HG03175 (cell line): ENCODE measurements at regions not wholly inside any gene's neighbourhood (a gene's known extent, or its start where the extent isn't known, plus 50 kb on each side); places are given as distances from the start of the nearest gene placed in this dataset.
"Not testable (repeated sequence)": the region's sequence is repeated elsewhere in the genome, so short reads cannot be mapped to it uniquely, and the experiment has no call there.

Source experiments
- ATAC-seq: cut with Tn5 transposase; IDR thresholded peaks from one replicate; pipeline ENCODE4 v1.9.1; 2021; ENCODE audit warnings: mild to moderate bottlenecking, moderate library complexity; ENCODE audit not compliant: unreplicated experiment

DNA sequence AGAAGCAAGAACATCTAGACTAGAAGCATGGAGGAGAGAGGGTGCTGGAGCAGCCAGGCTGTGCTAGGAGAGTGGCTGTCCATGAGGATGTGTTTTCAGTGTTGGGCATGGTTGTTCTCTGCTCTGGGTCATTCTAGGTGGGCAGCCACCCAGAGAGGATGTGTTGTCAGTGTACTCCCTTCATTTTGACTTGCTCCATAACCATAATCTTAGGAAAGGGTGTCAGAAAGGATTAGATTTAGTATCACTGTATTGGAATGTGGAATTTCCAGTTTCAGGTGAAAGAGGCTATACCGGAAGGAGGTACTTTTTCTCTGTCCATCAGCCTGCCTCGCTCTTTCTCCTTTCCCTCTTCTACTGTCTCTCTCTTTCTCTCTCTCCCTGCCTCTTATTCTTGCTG, 474.5 kb upstream of the PODXL start:
- no peak for ATAC-seq

- ATAC-seq: no peak
Observed at GRCh38 chr7:132030086-132030568, 473.7 kb upstream of the PODXL start.

- ATAC-seq: no peak
Observed at GRCh38 chr7:132029369-132030085, 473.1 kb upstream of the PODXL start.

- no peak for ATAC-seq
Observed at GRCh38 chr7:132028144-132028920, 471.9 kb upstream of the PODXL start.

- ATAC-seq: no peak
Observed at GRCh38 chr7:132024290-132024689, 467.9 kb upstream of the PODXL start.

DNA sequence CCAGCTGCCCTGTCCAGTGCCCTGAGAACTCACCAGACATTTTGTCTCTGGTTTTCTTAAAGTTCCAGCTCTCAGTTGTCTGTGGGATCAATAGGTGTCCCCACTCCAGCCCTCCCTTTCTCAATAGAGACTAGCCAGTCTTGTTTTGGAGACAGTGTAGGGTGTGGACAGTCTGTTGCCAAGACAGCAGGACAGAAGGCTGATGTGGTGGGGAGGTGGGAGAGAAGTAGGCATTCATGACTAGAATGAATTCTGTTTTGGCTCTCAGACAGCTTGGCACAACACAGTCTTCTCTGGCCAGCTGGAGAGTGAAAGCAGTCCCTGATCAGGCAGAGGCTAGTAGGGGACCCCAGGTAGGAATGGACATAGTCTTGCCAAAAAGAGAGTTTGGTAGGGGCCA, 467.0 kb upstream of the PODXL start:
- ATAC-seq: no peak

- no peak for ATAC-seq
Observed at GRCh38 chr7:132022188-132022587, 465.8 kb upstream of the PODXL start.

- ATAC-seq: no peak
Observed at GRCh38 chr7:132019703-132020102, 463.3 kb upstream of the PODXL start.

GRCh38 chr7:132009778-132010177, 453.4 kb upstream of the PODXL start:
- no peak for ATAC-seq

GRCh38 chr7:132004529-132004928, 448.1 kb upstream of the PODXL start:
- ATAC-seq: no peak

DNA sequence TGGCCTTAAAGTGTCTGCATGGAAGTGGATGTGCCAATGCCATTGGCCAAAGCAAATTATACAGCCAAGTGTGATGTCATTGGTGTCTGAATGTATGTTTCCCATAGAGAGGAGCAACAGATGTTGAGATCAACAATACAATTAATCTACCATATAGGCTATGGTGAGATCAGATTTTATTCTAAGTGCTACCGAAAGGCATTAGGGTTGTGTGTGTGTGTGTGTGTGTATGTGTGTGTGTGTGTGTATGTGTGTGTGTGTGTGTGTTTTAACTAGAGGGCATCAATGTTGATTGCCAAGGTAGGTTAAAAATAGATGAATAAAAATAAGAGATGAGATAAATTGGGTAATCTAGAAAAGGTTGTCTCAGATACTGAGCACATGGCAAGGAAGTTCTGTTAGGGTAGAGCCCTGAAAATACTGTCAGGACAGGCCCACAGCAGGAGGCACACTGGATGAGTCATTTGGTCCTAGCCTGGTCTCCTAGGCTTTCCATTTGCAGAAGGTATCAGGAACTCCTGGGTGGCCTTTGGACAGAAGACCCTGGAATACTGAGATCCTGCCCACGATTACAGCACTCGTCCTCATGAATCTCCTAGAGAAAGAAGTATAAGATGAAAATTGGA, 446.0 kb upstream of the PODXL start:
- ATAC-seq: no peak

- no peak for ATAC-seq
Observed at GRCh38 chr7:132001146-132001545, 444.7 kb upstream of the PODXL start.

DNA sequence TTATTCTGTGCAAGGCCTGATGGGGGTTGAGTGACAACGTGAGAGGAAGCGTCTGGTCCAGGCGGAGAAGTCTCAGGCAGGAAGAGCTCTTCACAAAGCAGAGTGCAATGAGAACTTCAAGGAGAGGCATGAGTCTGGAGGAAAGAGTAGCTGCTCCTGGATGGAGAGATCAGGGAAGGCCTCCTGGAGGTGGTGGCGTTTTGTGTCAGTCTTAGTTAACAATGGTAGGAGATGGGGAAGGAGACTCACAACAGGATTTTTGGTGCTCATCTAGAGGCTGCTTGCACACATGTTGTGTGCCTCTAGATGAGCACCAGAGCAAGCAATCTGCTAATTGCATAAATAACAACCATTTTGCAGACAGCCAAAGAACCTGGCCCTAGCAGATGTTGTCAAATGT, 442.8 kb upstream of the PODXL start:
- no peak for ATAC-seq

GRCh38 chr7:131995324-131995723, 438.9 kb upstream of the PODXL start:
- no peak for ATAC-seq

DNA sequence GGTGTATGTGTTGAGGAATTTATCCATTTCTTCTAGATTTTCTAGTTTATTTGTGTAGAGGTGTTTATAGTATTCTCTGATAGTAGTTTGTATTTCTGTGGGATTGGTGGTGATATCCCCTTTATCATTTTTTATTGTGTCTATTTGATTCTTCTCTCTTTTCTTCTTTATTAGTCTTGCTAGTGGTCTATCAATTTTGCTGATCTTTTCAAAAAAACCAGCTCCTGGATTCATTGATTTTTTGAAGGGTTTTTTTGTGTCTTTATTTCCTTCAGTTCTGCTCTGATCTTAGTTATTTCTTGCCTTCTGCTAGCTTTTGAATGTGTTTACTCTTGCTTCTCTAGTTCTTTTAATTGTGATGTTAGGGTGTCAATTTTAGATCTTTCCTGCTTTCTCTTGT, 424.6 kb upstream of the PODXL start:
- ATAC-seq: not testable (repeated sequence)

DNA sequence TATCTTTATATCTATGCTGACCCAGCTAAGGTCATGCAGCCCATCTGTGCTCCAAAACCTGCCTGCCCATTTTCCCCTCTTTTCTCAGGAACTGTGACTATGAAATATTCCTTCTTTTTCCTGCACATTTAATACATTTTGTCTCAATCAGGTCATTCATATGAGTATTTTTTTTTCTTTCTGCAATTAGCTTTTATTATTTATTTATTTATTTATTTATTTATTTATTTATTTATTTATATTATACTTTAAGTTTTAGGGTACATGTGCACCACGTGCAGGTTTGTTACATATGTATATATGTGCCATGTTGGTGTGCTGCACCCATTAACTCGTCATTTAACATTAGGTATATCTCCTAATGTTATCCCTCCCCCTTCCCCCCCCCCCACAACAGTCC, 421.7 kb upstream of the PODXL start:
- ATAC-seq: not testable (repeated sequence)

DNA sequence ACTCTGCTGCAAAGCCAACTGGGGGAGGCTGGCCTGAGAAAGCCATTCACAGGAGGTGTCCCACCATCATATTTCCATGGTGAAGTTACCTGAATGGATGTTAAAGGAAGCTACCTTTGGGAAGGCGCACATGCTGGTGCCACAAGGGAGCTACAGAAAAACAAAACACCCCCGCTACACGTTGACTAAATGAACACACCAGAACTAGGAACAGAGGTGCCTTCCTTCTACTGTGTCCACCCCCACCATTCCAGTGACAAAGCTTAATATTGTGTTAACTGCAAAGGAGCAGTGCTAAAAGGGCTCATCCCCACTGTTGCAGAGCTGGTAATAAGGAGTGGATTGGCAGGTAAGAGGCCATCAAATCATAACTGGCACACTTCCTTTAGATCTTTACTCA, 420.0 kb upstream of the PODXL start:
- no peak for ATAC-seq

- ATAC-seq: no peak
Observed at GRCh38 chr7:131974671-131975070, 418.2 kb upstream of the PODXL start.

GRCh38 chr7:131972251-131972650, 415.8 kb upstream of the PODXL start:
- no peak for ATAC-seq

DNA sequence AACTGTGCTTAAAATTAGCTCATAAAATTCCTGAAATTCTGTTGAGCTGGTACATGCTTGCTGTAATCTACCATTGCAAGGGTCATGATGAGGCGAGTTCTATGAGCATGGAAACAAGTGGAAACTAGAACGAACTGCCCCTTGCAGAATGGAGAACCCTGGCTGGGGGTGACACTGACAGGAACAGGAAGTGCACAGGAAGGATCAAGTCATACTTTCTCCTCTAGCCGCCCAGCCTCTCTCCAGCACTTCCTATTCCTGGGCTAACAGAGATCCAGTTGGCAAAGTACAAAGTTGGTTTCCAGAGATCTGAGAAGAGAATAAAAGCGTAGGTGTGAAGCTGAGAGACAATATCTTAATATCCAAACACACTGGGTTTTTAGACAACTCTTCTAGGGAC, 414.2 kb upstream of the PODXL start:
- no peak for ATAC-seq

DNA sequence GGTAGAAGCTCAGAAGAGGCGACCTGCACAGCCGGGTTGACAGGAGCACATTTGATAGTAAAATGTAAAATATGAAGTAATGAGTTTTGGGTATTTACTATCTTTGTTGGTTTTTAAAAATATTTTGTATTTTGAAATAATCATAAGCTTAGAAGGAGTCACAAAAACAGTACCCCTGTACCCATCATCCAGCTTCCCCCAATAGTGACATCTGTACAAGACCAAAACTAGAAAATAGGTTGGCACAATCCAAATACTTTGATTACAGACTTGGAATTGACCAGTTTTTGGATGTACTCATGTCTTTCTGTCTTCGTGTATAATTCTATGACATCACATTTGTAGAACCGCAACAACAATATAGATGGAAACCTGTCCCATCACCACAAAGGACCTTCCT, 413.1 kb upstream of the PODXL start:
- no peak for ATAC-seq

DNA sequence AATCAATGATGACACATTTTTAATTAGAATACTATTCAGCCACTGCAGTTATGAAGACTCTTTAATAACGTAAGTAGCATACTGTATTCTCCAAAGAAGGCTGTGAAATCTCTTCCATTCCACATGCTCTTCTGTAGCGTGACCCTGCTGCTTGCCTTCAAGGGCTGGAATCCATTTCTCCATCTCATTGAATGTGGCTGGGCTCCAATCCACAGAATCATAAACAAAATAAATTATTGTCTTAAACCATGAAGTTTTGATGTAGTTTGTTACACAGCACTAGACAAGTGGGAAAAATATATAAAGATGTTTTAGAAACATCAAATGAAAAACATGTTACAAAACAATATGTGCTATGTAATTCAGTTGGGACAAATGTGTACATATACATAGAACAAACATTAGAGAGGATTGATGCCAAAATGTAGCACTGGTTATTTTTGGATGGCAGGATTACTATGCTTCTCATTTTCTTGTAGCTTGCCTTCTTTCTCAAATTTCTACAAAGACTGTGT, 410.8 kb upstream of the PODXL start:
- ATAC-seq: no peak
